CD4-positive, alpha-beta T cell treated with Interleukin-12 subunit alpha and Interleukin-12 subunit beta, for 1 hour (primary cell): ENCODE measurements at regions not wholly inside any gene's neighbourhood (a gene's known extent, or its start where the extent isn't known, plus 50 kb on each side); places are given as distances from the start of the nearest gene placed in this dataset.

ENCODE experiments used
- DNase-seq: peaks from one replicate; pipeline ENCODE4 v3.0.0-alpha.2; 2020

GRCh38 chr12:124726596-124727263 is 136.9 kb downstream of the SCARB1 start:
- DNase-seq: no peak

GRCh38 chr12:124725597-124726237 is 137.9 kb downstream of the SCARB1 start:
- no peak for DNase-seq

- no peak for DNase-seq
Measured at GRCh38 chr12:124725099-124725498, 138.6 kb downstream of the SCARB1 start.

GRCh38 chr12:124722878-124723277 is 140.8 kb downstream of the SCARB1 start:
- DNase-seq: no peak

- no peak for DNase-seq
Measured at GRCh38 chr12:124721501-124722162, 142.0 kb downstream of the SCARB1 start.

GRCh38 chr12:124720681-124721500 is 142.8 kb downstream of the SCARB1 start:
- DNase-seq: no peak

GRCh38 chr12:124720004-124720680 is 143.5 kb downstream of the SCARB1 start:
- DNase-seq: no peak

- DNase-seq: no peak
Measured at GRCh38 chr12:124719231-124719630, 144.4 kb downstream of the SCARB1 start.

- DNase-seq: no peak
Measured at GRCh38 chr12:124718458-124718857, 145.2 kb downstream of the SCARB1 start.

GRCh38 chr12:124718036-124718435 is 145.6 kb downstream of the SCARB1 start:
- no peak for DNase-seq

GRCh38 chr12:124717318-124717717 is 146.3 kb downstream of the SCARB1 start:
- no peak for DNase-seq

GRCh38 chr12:124716208-124717130 is 147.2 kb downstream of the SCARB1 start:
- no peak for DNase-seq

- DNase-seq: no peak
Measured at GRCh38 chr12:124715121-124715990, 147.9 kb upstream of the NCOR2 start.

- peak; percentile 67 for DNase-seq
Measured at GRCh38 chr12:124713436-124714082, 146.1 kb upstream of the NCOR2 start.

- peak; percentile 26 for DNase-seq
Measured at GRCh38 chr12:124713041-124713435, 145.6 kb upstream of the NCOR2 start.

GRCh38 chr12:124711344-124711743 is 143.9 kb upstream of the NCOR2 start:
- DNase-seq: no peak

GRCh38 chr12:124709722-124710687 is 142.6 kb upstream of the NCOR2 start:
- no peak for DNase-seq

- DNase-seq: no peak
Measured at GRCh38 chr12:124707316-124707715, 139.9 kb upstream of the NCOR2 start.

- DNase-seq: no peak
Measured at GRCh38 chr12:124706363-124706762, 139.0 kb upstream of the NCOR2 start.
